Spleen (tissue), 7 donors: ENCODE measurements at regions not wholly inside any gene's neighbourhood (a gene's known extent, or its start where the extent isn't known, plus 50 kb on each side); places are given as distances from the start of the nearest gene placed in this dataset.

Source experiments
- POLR2A ChIP-seq, 3 donors: fragments of 450-650 bp; IDR thresholded peaks; one replicate each; pipeline ENCODE4 v1.5.1; 2017; ENCODE audit warnings: antibody characterized with exemption in 3 of 3, mild to moderate bottlenecking in 1 of 3
- TF ChIP-seq, protein P1 (sequence below), 11 experiments: fragments of 200-600 bp in 7 of 11; fragments of 450-650 bp in 4 of 11; sonication (generic) in 4 of 11; IDR thresholded peaks in 8 of 11; conservative IDR thresholded peaks in 3 of 11; 1 replicate in 7 of 11; 2 replicates in 4 of 11; pipeline versions ENCODE4 v1.4.0 to v1.8.0; 2016 to 2021; ENCODE audit warnings: antibody characterized with exemption in 11 of 11, inconsistent platforms in 4 of 11, mild to moderate bottlenecking in 1 of 11
- donor health status: DM: no; HTN: no; CAD: no; lungs with moderate emphysema.
- donor health status: DM: no; HTN: no; CAD: no.
- donor health status: DM: no; HTN: no; CAD: no.

DNA sequence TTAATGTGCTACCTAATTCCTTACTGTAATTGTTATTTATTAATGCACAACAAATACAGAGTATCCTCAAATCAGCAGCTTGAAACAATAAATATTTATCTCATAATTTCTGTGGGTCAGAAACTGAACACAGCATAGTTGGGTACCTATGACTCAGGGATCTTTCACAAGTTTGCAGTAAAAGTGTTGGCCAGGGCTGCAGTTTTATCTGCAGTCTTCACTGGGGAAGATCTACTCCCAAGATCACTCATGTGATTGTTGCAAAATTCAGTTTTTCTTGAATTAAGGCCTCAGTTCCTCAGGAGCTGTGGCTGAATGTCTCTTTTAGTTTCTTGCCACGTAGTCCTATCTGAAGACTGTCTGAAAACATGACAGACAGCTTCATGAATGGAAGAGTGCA is 237.8 kb downstream of the ZWINT start:
- TF ChIP-seq, protein P1, sequence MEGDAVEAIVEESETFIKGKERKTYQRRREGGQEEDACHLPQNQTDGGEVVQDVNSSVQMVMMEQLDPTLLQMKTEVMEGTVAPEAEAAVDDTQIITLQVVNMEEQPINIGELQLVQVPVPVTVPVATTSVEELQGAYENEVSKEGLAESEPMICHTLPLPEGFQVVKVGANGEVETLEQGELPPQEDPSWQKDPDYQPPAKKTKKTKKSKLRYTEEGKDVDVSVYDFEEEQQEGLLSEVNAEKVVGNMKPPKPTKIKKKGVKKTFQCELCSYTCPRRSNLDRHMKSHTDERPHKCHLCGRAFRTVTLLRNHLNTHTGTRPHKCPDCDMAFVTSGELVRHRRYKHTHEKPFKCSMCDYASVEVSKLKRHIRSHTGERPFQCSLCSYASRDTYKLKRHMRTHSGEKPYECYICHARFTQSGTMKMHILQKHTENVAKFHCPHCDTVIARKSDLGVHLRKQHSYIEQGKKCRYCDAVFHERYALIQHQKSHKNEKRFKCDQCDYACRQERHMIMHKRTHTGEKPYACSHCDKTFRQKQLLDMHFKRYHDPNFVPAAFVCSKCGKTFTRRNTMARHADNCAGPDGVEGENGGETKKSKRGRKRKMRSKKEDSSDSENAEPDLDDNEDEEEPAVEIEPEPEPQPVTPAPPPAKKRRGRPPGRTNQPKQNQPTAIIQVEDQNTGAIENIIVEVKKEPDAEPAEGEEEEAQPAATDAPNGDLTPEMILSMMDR (IDR thresholded peaks at IDR 0.05 in 8 of 11, conservative IDR thresholded peaks at IDR 0.05 in 3 of 11) = no peak
- TF ChIP-seq POLR2A (IDR thresholded peaks at IDR 0.05) = no peak
